RCC 7860 (cell line): ENCODE measurements at regions not wholly inside any gene's neighbourhood (a gene's known extent, or its start where the extent isn't known, plus 50 kb on each side); places are given as distances from the start of the nearest gene placed in this dataset.
"Not testable (repeated sequence)": the region's sequence is repeated elsewhere in the genome, so short reads cannot be mapped to it uniquely, and the experiment has no call there.

Experiments
- DNase-seq: peaks from one replicate; pipeline ENCODE4 v3.0.0-alpha.2; 2015; ENCODE audit warnings: low spot score
- FAIRE-seq: peaks from 2 replicates; lab custom pipeline; 2012; peaks lifted over from hg19 to GRCh38; lab: Jason Lieb, UNC

DNA sequence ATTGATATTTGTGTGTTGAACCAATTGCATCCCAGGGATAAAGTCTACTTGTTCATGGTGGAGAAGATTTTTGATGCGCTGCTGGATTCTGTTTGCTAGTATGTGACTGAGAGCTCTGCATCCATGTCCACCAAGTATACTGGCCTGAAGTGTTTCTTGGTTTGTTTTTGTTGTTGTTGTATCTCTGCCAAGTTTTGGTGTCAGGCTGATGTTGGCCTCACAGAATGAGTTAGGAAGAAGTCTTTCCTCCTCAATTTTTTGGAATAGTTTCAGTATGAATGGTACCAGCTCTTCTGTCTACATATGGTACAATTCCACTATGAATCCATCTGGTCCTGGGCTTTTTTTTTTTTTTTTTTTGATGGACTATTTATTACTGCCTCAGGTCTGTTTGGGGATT is 50.9 kb upstream of the OSTN start:
- no peak for FAIRE-seq
- DNase-seq, result no peak

GRCh38 chr3:191143224-191143623 is 55.8 kb upstream of the OSTN start:
- FAIRE-seq (no peak), DNase-seq (no peak)

DNA sequence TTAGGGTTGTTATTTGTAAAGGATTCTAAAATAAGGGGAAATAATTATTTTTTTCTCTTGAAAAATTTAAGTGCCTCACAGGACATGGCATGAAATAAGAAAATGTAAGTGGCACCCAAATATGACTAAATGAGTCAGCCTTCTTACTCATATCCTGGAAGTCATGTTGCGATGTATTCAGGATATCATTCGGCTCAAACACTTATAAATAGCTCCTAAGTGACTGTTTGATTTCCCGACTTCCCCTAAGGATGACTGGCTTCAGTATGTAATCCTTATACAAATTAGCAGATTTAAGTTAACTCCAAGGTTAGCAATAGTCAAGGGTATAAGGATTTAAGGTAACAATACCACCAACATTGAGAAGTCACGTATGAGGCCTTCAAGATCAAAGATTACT is 57.3 kb upstream of the OSTN start:
- FAIRE-seq, result no peak
- DNase-seq, result peak; percentile 43

- no peak for DNase-seq
- FAIRE-seq, result no peak
These were observed 59.3 kb upstream of the OSTN start for GRCh38 chr3:191139736-191140135.

- FAIRE-seq (no peak), DNase-seq (no peak)
These were observed 60.1 kb upstream of the OSTN start for GRCh38 chr3:191138937-191139336.

GRCh38 chr3:191137708-191138107 is 61.3 kb upstream of the OSTN start:
- DNase-seq (no peak), FAIRE-seq (no peak)

- DNase-seq (no peak), FAIRE-seq (no peak)
These were observed 62.7 kb upstream of the OSTN start for GRCh38 chr3:191136347-191136746.

DNA sequence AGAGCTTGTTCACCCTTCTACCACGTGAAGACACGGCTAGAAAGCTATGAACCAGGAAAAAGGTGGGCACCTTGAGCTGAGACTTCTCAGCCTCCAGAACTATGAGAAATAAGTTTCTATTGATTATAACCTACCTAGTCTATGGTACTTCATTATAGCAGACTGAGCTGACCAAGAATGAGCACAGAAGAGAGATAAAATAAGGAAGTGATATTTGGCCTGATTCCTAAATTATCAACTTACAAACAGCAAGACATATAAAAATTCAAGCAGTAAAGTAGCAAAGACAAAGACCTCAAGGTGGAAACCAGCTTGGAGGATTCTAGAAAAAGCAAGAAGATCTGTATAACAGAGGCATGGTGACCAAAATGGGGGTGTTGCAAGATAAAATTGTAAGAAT is 63.9 kb upstream of the OSTN start:
- DNase-seq (no peak), FAIRE-seq (no peak)

GRCh38 chr3:191133359-191133758 is 65.7 kb upstream of the OSTN start:
- FAIRE-seq (no peak), DNase-seq (no peak)

- no peak for DNase-seq
- FAIRE-seq, result no peak
These were observed 67.7 kb upstream of the OSTN start for GRCh38 chr3:191131305-191131704.

- not testable (repeated sequence) for FAIRE-seq, DNase-seq
These were observed 74.2 kb upstream of the OSTN start for GRCh38 chr3:191124891-191125290.

DNA sequence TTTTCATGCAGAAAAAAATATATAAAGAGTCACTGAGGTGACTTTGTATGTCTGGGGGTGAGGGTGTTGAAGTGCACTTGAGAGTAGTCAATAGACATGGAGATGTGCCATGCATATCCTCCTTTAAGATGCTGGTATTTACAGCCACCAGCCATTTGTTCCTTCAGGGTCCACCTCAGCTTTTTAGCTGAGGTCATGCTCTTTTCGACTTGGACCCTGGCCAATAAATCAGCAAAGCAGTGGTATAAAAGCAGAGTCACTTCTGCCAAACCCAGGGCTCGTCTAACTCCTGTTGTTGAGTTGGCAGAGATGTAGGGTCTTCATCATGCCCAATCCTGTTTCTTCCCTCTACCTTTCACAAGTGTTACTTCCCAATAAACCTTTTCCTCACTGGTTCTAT is 75.1 kb upstream of the OSTN start:
- FAIRE-seq (no peak), DNase-seq (peak; percentile 29)

GRCh38 chr3:191123231-191123630 is 75.8 kb upstream of the OSTN start:
- DNase-seq (no peak), FAIRE-seq (no peak)

GRCh38 chr3:191120447-191121298 is 78.4 kb upstream of the OSTN start:
- FAIRE-seq (peak; percentile 94), DNase-seq (no peak)

DNA sequence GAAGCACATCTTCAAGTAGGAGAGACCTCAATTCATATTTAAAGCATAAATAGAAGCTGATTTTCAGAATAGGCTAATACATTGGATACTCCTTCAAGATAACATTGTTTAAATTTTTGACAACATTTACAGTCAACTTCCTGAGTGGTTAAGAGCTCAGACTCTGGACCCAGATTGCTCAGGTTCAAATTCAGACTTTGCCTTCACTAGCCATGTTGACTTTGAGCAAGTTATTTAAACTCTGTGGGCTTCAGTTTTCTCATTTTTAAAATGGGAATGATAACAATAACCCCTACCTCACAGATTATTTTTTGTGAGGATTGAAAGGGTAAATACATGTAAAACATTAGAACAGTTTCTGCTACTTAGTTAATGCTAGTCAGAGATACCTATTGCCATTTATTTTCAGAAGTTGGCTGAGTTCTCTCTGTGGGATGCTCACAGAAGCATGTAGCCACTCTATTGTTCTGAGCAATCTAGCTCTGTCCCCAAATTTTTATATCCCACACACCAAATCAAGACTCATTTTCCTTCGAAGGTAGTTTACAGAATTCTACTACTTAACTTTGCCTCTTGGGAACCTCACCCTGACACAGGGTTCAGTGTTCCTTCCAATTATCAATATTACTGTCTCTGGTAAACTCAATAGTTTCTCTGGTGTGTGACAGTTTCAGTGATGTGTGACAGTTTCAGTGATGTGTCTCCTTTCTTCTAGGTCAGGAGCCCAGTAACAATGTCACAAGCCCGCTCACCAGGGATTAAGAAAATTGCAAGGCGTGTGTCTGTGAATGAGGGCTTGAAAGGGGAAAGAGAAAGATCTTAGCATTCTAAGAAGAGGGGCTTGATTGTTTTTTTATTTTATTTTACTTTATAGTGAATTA is 79.4 kb upstream of the OSTN start:
- no peak for DNase-seq
- FAIRE-seq, result no peak

GRCh38 chr3:191111722-191112121 is 87.3 kb upstream of the OSTN start:
- FAIRE-seq, result no peak
- DNase-seq, result no peak

DNA sequence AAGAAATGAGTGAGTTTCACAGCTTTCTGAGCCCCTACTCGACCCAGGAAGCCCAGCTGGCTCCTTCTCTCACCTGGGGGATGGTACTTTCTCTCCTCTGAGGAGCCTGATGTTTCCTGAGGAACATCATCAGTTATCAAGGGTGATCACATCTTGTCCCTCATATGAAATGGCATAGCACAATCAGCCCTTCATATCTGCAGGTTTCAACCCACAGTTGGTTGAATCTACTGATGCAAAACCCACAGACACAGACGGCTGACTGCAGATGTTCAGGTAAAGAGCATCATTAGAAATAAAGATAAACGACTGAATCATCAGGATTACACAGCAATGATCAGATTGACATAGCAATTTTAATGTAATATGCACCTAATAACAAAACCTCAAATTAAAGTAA is 93.6 kb upstream of the OSTN start:
- DNase-seq, result no peak
- peak; percentile 86 for FAIRE-seq

DNA sequence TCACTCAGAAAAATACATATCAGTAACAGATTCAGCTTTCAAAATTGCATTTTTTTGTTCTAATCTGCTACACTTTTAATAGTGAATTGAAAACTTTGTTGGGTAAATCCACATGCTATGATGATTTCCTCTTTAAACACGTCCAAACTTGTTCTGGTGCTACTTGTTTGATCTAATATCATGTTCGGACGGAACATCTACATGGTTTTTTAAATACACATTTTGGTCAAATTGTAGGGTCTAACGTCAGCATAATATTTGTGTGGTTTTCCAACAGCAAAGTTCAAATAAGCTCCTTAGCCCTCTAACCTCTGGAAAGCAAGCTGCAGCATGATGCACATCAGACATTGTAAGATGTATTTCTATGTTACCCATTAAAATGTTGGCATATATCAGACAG is 98.5 kb upstream of the OSTN start:
- DNase-seq (no peak), FAIRE-seq (no peak)

DNA sequence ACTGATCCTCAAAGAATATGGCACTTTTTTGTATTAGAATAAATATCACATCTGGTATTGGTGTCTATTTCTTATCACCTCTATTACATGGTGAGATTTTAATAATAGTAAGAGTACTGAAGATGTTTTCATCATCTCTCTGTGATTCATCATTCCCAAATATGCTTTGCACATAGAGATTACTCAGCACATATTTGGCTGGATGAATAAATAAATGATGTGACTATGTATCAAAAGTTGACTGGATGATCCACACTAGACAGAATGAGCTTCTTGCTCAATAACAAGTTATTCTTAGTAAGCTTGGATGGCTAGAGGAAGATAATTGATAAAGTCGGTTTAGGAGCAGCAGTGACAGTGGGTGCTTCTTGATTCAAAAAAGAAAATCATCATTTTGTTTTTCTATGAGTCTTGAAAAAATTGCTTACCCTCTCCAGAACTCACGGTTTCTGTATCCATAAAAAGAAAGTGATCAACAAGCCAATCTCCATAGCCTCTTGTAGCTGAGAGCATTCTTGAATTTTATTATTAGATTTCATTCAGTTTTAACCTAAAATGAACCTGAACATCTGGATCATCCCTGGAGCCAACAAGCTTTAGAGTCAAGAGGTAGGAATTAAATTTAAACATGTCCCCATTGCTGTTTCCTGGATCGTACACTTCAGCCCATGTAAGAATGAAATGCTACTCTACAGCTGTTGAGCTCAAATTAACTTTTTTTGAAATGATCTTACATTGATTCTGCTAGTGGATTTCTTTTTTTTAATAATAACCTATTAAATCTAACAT is 104.8 kb upstream of the OSTN start:
- DNase-seq (no peak), FAIRE-seq (no peak)

DNA sequence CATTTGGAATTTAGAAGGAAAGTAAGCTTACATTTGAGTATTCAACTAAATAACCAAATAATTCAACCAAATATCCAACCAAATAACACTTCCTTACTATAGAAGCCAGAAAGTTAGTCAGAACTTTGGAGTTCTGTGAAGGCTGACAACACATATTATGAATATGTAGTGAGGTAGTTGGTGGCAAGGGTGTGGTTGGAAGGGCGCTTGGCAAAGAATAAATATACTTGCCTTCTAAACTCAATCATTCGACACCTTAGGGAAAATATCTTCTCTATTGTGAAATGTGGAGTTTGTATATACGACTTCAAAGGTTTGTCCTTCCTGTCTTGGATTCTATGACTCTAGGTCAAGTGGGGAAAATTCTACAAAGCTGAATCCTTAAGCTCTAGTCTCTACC is 111.7 kb upstream of the OSTN start:
- DNase-seq, result no peak
- FAIRE-seq, result no peak

DNA sequence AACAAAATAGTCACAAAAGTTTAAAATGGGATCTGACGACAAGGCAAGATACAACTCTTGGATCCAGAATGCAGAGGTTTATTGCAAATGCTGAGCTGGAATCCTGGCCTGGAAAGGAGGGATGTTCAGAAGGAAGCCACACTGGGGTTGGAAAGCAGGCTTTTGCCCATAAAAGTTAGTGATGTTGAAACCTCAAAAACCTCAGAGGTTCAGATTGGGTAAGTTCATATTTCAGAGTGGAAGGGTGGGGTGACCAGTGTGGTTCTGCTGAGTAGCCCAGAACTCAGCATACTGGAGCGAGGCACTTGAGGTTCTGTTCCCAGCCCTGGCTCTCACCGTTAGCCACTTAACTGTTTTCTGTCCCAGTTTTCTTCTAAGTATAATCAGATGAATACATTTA is 114.0 kb upstream of the OSTN start:
- no peak for DNase-seq
- FAIRE-seq, result peak; percentile 36
